ENCODE measurements at regions not wholly inside any gene's neighbourhood (a gene's known extent, or its start where the extent isn't known, plus 50 kb on each side); places are given as distances from the start of the nearest gene placed in this dataset.
A peak's percentile ranks its signal among the peaks of the same experiment; 100 is the strongest.

GRCh38 chr20:56995635-56996075 is 270.8 kb downstream of the BMP7 start:
- intact Hi-C loops (cut with micrococcal nuclease): loop anchor here (1.0 kb wide), 1 partner anchor 445 kb away; no protein-coding TSS in a partner anchor
- ChIA-PET CTCF (interaction anchor here (0.6 to 5.1 kb wide), 35 partner anchors 9 to 639 kb away, joined by 3 to 31 read pairs (median 4); partner anchors contain the start of gene TFAP2C), POLR2A (interaction anchor here (0.6 to 2.4 kb wide), 6 partner anchors 11 to 1894 kb away, joined by 3 to 8 read pairs (median 4); no protein-coding TSS in a partner anchor)
- Mint-ChIP-seq H3K27me3 (ENCODE audit: insufficient read depth, unreplicated experiment) (no peaks in the 10 kb centered on the region), H3K9me3 (ENCODE audit: unreplicated experiment) (no peaks in the 10 kb centered on the region), H3K4me3 (ENCODE audit: unreplicated experiment) (no peak overlapping the region), H3K27ac (ENCODE audit: low read depth, unreplicated experiment) (no peak overlapping the region), H3K36me3 (ENCODE audit: insufficient read depth, unreplicated experiment) (no peaks in the 10 kb centered on the region), H3K4me1 (ENCODE audit: insufficient read depth, unreplicated experiment) (no peaks in the 10 kb centered on the region)
- peak; percentile 54 for TF ChIP-seq CTCF (IDR thresholded peaks at IDR 0.05; ENCODE audit: unreplicated experiment)
- BruUV-seq (replicated peaks): no TSS peak
- DNase-seq (ENCODE audit: unreplicated experiment): peak; percentile 34

GRCh38 chr20:56996533-56996932 is 269.9 kb downstream of the BMP7 start:
- Mint-ChIP-seq H3K4me1 (ENCODE audit: insufficient read depth, unreplicated experiment) (no peaks in the 10 kb centered on the region), H3K27me3 (ENCODE audit: insufficient read depth, unreplicated experiment) (no peaks in the 10 kb centered on the region), H3K9me3 (ENCODE audit: unreplicated experiment) (no peaks in the 10 kb centered on the region), H3K4me3 (ENCODE audit: unreplicated experiment) (no peak overlapping the region), H3K27ac (ENCODE audit: low read depth, unreplicated experiment) (no peak overlapping the region), H3K36me3 (ENCODE audit: insufficient read depth, unreplicated experiment) (no peaks in the 10 kb centered on the region)
- no TSS peak for BruUV-seq (replicated peaks)
- CTCF ChIA-PET: interaction anchor here (0.5 to 5.1 kb wide), 9 partner anchors 12 to 1493 kb away, joined by 3 to 31 read pairs (median 4); no protein-coding TSS in a partner anchor
- TF ChIP-seq CTCF (IDR thresholded peaks at IDR 0.05; ENCODE audit: unreplicated experiment): no peak
- POLR2A ChIA-PET: interaction anchor here (1.0 kb wide), 1 partner anchor 201 kb away, joined by 3 read pairs; no protein-coding TSS in a partner anchor
- DNase-seq (ENCODE audit: unreplicated experiment): no peak
- intact Hi-C loops (cut with micrococcal nuclease): no loop called here

GRCh38 chr20:56998438-56998837 is 268.0 kb downstream of the BMP7 start:
- no peak for TF ChIP-seq CTCF (IDR thresholded peaks at IDR 0.05; ENCODE audit: unreplicated experiment)
- intact Hi-C loops (cut with micrococcal nuclease): no loop called here
- Mint-ChIP-seq H3K4me1 (ENCODE audit: insufficient read depth, unreplicated experiment) (no peaks in the 10 kb centered on the region), H3K4me3 (ENCODE audit: unreplicated experiment) (no peak overlapping the region), H3K9me3 (ENCODE audit: unreplicated experiment) (no peaks in the 10 kb centered on the region), H3K27ac (ENCODE audit: low read depth, unreplicated experiment) (no peak overlapping the region), H3K27me3 (ENCODE audit: insufficient read depth, unreplicated experiment) (no peaks in the 10 kb centered on the region), H3K36me3 (ENCODE audit: insufficient read depth, unreplicated experiment) (no peaks in the 10 kb centered on the region)
- BruUV-seq (replicated peaks): no TSS peak
- ChIA-PET POLR2A (interaction anchor here (1.2 kb wide), 2 partner anchors 9 to 14 kb away, joined by 5 read pairs; no protein-coding TSS in a partner anchor), CTCF (interaction anchor here (1.0 to 5.1 kb wide), 3 partner anchors 9 to 24 kb away, joined by 4 to 31 read pairs (median 5); no protein-coding TSS in a partner anchor)
- no peak for DNase-seq (ENCODE audit: unreplicated experiment)

GRCh38 chr20:57000441-57000968 is 265.9 kb downstream of the BMP7 start:
- CTCF ChIA-PET: interaction anchor here (1.0 kb wide), 1 partner anchor 15 kb away, joined by 3 read pairs; no protein-coding TSS in a partner anchor

More at GRCh38 chr20:57000441-57000968, 265.9 kb downstream of the BMP7 start:
- no peak overlapping the region for H3K27ac Mint-ChIP-seq (ENCODE audit: low read depth, unreplicated experiment)
- no peaks in the 10 kb centered on the region for H3K4me1 Mint-ChIP-seq (ENCODE audit: insufficient read depth, unreplicated experiment)
- no peak for DNase-seq (ENCODE audit: unreplicated experiment)
- no peaks in the 10 kb centered on the region for H3K9me3 Mint-ChIP-seq (ENCODE audit: unreplicated experiment)
- TF ChIP-seq CTCF (IDR thresholded peaks at IDR 0.05; ENCODE audit: unreplicated experiment): no peak
- intact Hi-C loops (cut with micrococcal nuclease): no loop called here
- no peak overlapping the region for H3K4me3 Mint-ChIP-seq (ENCODE audit: unreplicated experiment)
- POLR2A ChIA-PET: no interaction called here
- H3K27me3 Mint-ChIP-seq (ENCODE audit: insufficient read depth, unreplicated experiment): no peaks in the 10 kb centered on the region
- BruUV-seq (replicated peaks): no TSS peak
- H3K36me3 Mint-ChIP-seq (ENCODE audit: insufficient read depth, unreplicated experiment): no peaks in the 10 kb centered on the region
